Mesodermal cell (in vitro differentiated cells): ENCODE measurements at regions not wholly inside any gene's neighbourhood (a gene's known extent, or its start where the extent isn't known, plus 50 kb on each side); places are given as distances from the start of the nearest gene placed in this dataset.

Experiments
- H3K27ac ChIP-seq: 2 replicates; pipeline ENCODE4 v1.7.0; 2013; ENCODE audit warnings: mild to moderate bottlenecking, low read depth, low read length, moderate library complexity; ENCODE audit not compliant: severe bottlenecking
- H3K36me3 ChIP-seq: 2 replicates; pipeline ENCODE4 v1.7.1; 2013; ENCODE audit warnings: mild to moderate bottlenecking, low read length, moderate library complexity; ENCODE audit not compliant: control insufficient read depth, insufficient read depth
- H3K4me1 ChIP-seq: one replicate; pipeline ENCODE4 v1.7.1; 2013; ENCODE audit warnings: mild to moderate bottlenecking, low read length; ENCODE audit not compliant: insufficient read depth, control insufficient read depth, poor library complexity, severe bottlenecking
- H3K4me3 ChIP-seq: 2 replicates; pipeline ENCODE4 v1.7.0; 2013; ENCODE audit warnings: low read length, control low read depth, mild to moderate bottlenecking; ENCODE audit not compliant: insufficient read depth, poor library complexity, severe bottlenecking; ENCODE audit errors: extremely low read depth
- H3K9me3 ChIP-seq: 2 replicates; pipeline ENCODE4 v1.7.1; 2013; ENCODE audit warnings: mild to moderate bottlenecking, low read length, moderate library complexity; ENCODE audit not compliant: control insufficient read depth
- WGBS, 2 experiments: methylation state at CpG; one replicate each; pipeline ENCODE4 v1.1.5; 2013; ENCODE audit warnings: missing lambda C conversion rate in 2 of 2; ENCODE audit not compliant: insufficient coverage in 2 of 2; 5-methylcytosine and 5-hydroxymethylcytosine counted together

DNA sequence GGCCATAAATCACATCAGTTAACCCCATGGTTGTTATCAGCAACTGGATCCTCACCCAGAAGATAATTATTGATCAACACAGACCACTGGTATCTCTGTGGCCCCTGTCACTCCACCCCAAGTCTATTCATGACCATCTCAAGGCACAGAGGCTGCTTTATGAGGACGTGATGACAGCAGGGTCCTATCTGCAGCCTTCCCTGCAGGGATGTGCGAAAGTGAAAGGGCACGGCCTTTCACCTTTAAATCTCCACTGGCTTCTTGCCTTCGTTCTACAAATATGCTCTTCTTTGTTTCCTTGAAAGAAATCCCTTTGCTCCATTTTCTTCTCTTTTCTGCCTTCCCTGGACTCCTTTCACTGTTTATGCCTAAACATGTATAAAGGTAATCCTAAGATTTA, 170.6 kb upstream of the EDNRA start:
- Histone ChIP-seq H3K9me3 (no peaks in the 10 kb centered on the region), H3K27ac (no peak overlapping the region), H3K4me1 (no peaks in the 10 kb centered on the region), H3K4me3 (no peak overlapping the region), H3K36me3 (no peaks in the 10 kb centered on the region)
- 63 to 77% methylated on average over 3 to 4 of the region's 4 CpGs for WGBS, 2 experiments

DNA sequence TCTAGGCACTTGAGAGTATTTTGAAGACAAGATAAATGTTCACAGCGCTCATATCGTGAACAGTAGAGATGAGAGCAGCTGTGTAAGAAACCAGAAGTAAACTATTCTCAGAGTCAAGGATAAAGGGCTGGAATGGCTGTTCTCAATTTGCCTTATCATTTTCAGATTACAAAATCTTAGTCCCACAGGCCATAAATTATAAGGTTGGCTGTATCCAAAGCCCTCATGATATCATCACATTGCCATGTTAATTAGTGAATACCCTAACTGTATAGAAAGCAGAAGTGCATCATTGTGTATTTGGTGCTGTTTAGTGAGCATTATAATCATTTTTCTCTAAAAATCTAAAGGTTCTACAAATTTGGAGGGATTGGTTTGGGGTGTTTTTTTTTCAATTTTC, 168.9 kb upstream of the EDNRA start:
- H3K27ac ChIP-seq = no peak overlapping the region
- H3K4me3 ChIP-seq = no peak overlapping the region
- H3K4me1 ChIP-seq = no peaks in the 10 kb centered on the region
- H3K9me3 ChIP-seq = no peaks in the 10 kb centered on the region
- WGBS, 2 experiments = 67 to 100% methylated on average over 1 to 2 of the region's 2 CpGs
- H3K36me3 ChIP-seq = no peaks in the 10 kb centered on the region

DNA sequence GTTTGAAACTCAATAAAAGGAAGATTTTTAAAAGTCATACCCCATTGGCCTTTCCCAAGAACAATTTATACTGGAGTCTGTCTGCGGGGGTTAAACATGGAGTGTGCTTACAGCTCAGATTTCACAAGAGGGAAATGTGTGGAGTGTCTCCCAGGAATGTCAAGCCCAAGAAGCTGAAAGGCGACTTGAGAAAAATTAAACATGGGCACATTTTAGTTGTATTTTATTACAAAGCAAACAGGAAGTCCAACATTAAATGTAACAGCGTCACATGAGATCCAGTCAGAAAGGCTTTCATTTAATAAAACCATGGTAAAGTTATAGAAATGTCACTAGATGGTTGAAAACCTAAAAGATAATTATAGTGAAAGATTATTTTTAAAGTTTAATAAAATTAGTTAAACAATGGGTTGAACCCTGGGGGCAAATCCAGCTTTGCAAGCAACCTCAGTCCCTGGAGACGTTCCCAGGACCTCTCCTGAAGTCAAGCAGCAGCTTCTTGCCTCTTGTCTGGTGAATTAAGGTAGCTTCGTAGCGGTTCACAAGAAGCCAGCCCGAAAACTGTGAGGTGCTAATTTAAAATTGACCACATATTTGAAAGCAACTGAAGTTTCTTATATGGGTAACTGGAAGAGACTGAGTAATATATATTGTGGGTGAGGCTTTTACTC, 168.4 kb upstream of the EDNRA start:
- 76 to 89% methylated on average over 2 of the region's 7 CpGs for WGBS, 2 experiments
- no peak overlapping the region for H3K27ac ChIP-seq
- H3K36me3 ChIP-seq = no peaks in the 10 kb centered on the region
- H3K4me3 ChIP-seq = no peak overlapping the region
- no peaks in the 10 kb centered on the region for H3K9me3 ChIP-seq
- H3K4me1 ChIP-seq = no peaks in the 10 kb centered on the region

DNA sequence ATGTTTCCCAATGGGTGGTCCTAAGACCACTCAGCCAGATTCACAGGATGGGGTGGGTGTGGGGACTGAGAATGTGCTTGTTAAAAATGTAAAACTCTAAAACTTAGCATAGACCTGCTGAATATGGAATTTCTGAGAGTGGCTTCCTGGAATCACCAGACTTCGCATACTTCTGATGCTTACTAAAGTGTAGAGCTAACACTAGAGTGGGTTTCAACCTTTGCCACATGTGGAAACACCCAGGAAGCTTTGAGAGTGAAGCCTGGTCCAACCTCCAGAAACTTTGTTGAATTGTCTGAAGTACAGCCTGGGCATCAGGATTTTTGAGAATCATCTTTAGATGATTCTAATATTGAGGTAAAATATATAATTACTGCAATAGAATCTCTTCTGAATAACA, 167.8 kb upstream of the EDNRA start:
- Histone ChIP-seq H3K4me3 (no peak overlapping the region), H3K27ac (no peak overlapping the region)
- 100% methylated on average over 1 of the region's 1 CpG; no CpG with 5 or more reads in 1 of the 2 experiments for WGBS, 2 experiments

DNA sequence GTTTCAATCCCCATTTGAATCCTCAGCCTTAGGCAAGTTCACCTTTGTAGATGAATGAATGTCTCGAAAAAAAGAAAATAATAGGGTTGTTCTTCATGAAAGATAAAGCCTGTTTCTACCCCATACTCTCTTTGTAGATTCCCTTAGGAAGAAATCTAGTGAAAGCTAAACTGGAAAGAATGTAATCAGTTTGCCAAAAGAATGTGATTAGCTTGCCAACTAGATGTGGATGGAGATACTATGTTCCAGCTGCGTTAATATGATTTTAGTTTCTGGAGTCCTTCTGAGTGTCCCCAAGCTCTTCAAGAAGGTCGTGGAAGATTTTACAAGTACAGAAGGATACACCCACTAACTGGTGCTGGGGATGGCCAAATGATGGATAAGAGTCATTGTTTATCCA, 162.3 kb upstream of the EDNRA start:
- Histone ChIP-seq H3K4me3 (no peak overlapping the region), H3K27ac (no peak overlapping the region), H3K9me3 (no peaks in the 10 kb centered on the region), H3K4me1 (no peaks in the 10 kb centered on the region), H3K36me3 (no peaks in the 10 kb centered on the region)
- WGBS, 2 experiments = 90% methylated on average over 2 of the region's 3 CpGs; no CpG with 5 or more reads in 1 of the 2 experiments

More for the DNA sequence above, 167.8 kb upstream of the EDNRA start:
- H3K4me1 ChIP-seq = no peaks in the 10 kb centered on the region
- no peaks in the 10 kb centered on the region for H3K36me3 ChIP-seq
- no peaks in the 10 kb centered on the region for H3K9me3 ChIP-seq

DNA sequence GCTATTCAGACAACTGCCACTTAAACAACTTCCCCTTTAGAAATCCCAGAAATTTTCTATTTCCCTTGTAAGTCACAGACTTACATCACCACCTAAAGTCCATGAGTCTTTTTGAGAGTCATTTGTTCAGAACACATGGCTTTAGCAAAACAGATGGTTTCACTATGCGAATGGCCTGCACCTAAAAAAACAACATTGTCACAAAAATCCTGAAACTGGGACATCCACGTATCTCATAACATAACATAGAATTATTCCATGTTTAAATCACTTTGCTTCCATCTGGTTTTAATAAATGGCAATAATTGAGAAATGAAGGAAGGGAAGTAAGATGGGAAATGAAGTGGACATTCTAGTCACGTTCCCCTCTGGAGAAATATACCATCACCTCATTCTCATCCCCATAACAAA, 155.3 kb upstream of the EDNRA start:
- H3K4me3 ChIP-seq = no peak overlapping the region
- WGBS, 2 experiments = 100% methylated on average over 1 of the region's 3 CpGs
- H3K4me1 ChIP-seq = no peaks in the 10 kb centered on the region
- H3K27ac ChIP-seq = no peak overlapping the region
- H3K9me3 ChIP-seq = no peaks in the 10 kb centered on the region
- no peaks in the 10 kb centered on the region for H3K36me3 ChIP-seq

DNA sequence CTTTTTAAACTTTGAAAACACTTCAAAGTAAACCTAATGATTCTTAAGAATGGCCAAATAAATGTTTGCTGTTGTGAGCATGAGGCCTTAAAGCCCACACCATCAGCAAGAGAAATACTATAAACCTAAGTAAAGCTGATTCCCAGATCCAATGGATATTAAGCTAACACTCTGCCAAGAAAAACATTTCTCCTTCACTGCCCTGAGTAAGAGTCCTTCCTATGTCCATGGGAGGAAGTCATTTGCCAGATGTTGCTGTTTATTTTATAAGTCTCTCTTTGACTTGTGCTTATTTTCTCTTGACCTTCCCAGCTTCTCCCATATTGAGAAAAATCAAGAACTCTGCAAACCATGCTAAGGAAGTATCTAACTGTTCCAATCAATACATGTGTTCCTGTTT, 154.3 kb upstream of the EDNRA start:
- no peak overlapping the region for H3K4me3 ChIP-seq
- H3K36me3 ChIP-seq = no peaks in the 10 kb centered on the region
- no peaks in the 10 kb centered on the region for H3K4me1 ChIP-seq
- no peaks in the 10 kb centered on the region for H3K9me3 ChIP-seq
- no peak overlapping the region for H3K27ac ChIP-seq

DNA sequence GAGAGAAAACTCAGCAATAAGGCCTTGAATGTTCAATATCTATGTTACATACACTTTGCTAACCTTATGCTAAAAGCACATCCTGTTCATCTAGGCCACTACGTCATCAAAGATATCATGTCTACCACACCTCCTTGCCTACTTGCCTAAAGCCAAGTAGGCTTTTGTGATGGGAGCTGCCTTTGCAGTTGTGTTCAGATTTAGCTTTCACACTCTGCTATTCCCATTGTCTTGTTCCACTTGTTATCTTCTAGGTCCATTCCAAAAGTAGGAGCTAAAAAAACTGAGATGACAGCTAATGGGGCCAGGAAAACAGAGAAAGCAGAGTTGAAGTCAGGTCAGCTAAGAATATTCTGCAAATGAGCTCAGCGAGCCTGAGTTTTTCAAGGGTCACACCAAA, 153.6 kb upstream of the EDNRA start:
- H3K4me1 ChIP-seq = no peaks in the 10 kb centered on the region
- WGBS, 2 experiments = 89% methylated on average over 2 of the region's 2 CpGs; no CpG with 5 or more reads in 1 of the 2 experiments
- no peaks in the 10 kb centered on the region for H3K9me3 ChIP-seq
- H3K4me3 ChIP-seq = no peak overlapping the region
- H3K27ac ChIP-seq = no peak overlapping the region
- H3K36me3 ChIP-seq = no peaks in the 10 kb centered on the region

DNA sequence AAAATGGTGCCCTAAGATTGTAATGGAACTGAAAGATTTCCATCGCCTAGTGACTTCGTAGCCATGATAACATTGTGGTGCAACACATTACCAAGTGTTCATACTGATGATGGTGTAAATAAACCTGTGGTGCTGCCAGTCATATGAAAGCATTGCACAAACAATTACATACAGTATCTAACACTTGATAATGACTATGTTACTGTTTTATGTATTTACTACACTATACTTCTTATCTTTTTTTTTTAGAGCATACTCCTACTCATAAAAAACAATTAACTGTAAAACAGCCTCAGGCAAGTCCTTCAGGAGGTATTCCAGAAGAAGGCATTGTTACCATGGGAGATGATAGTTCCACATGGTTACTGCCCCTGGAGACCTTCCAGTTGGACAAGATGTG, 152.7 kb upstream of the EDNRA start:
- H3K36me3 ChIP-seq = no peaks in the 10 kb centered on the region
- WGBS, 2 experiments = no CpG with 5 or more reads among the region's 2 CpGs
- H3K9me3 ChIP-seq = no peaks in the 10 kb centered on the region
- H3K27ac ChIP-seq = no peak overlapping the region
- H3K4me3 ChIP-seq = no peak overlapping the region
- H3K4me1 ChIP-seq = no peaks in the 10 kb centered on the region

DNA sequence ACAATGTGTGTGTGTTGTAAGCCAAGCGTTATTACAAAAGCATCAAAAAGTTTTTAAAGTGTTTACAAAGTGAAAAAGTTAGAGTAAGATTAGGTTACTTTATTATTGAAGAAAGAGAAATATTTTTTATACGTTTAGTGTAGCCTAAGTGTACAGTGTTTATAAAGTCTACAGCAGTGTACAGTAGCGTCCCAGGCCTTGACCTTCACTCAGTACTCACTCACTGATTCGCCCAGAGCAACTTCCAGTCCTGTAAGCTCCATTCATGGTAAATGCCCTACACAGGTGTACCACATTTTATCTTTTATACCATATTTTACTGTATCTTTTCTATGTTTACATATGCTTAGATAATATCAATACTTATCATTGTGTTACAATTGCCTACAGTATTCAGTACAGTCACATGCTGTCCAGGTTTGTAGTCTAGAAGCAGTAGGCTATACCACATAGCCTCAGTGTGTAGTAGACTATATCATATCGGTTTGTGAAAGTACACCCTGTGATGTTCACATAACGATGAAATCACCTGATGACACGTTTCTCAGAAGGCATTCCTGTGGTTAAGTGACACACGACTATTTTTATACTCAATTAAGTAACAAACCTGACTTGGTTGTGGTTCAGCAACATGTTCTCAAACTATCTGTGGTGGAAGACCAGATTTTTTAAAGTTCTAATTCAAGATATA, 152.0 kb upstream of the EDNRA start:
- Histone ChIP-seq H3K27ac (no peak overlapping the region), H3K36me3 (no peaks in the 10 kb centered on the region), H3K4me3 (no peak overlapping the region), H3K4me1 (no peaks in the 10 kb centered on the region), H3K9me3 (no peaks in the 10 kb centered on the region)
- 83 to 96% methylated on average over 4 of the region's 8 CpGs for WGBS, 2 experiments

DNA sequence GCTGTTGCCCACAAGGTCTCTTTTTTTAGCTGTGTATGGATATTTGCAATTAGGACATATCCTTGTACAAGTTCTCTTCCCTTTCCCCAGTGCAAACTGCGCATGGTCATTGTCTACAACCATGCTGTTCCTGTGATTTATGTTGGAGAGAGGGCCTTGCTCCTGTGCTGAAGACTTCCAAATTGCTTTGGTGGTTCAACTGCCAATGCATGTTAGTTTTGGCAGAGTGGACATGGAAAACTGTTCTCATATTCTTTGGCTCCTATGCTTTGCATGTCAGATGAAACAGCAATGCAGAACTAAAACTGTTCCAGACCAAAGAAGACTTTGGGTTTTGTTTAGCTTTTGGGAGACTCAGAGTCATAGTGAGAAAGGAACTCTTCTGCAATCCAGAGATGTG, 148.8 kb upstream of the EDNRA start:
- no peaks in the 10 kb centered on the region for H3K9me3 ChIP-seq
- H3K27ac ChIP-seq = no peak overlapping the region
- WGBS, 2 experiments = no CpG with 5 or more reads among the region's 1 CpG
- H3K4me1 ChIP-seq = no peaks in the 10 kb centered on the region
- H3K36me3 ChIP-seq = no peaks in the 10 kb centered on the region
- no peak overlapping the region for H3K4me3 ChIP-seq
